ENCODE measurements at regions not wholly inside any gene's neighbourhood (a gene's known extent, or its start where the extent isn't known, plus 50 kb on each side); places are given as distances from the start of the nearest gene placed in this dataset.
A peak's percentile ranks its signal among the peaks of the same experiment; 100 is the strongest.

GRCh38 chr1:56263908-56264307 is 315.5 kb downstream of the PLPP3 start:
- no peak for DNase-seq

- no peak for DNase-seq
These were observed 321.0 kb downstream of the PLPP3 start for GRCh38 chr1:56258371-56258770.

- DNase-seq = no peak
These were observed 321.6 kb downstream of the PLPP3 start for GRCh38 chr1:56257726-56258125.

GRCh38 chr1:56256153-56257000 is 323.0 kb downstream of the PLPP3 start:
- no peak for DNase-seq

DNA sequence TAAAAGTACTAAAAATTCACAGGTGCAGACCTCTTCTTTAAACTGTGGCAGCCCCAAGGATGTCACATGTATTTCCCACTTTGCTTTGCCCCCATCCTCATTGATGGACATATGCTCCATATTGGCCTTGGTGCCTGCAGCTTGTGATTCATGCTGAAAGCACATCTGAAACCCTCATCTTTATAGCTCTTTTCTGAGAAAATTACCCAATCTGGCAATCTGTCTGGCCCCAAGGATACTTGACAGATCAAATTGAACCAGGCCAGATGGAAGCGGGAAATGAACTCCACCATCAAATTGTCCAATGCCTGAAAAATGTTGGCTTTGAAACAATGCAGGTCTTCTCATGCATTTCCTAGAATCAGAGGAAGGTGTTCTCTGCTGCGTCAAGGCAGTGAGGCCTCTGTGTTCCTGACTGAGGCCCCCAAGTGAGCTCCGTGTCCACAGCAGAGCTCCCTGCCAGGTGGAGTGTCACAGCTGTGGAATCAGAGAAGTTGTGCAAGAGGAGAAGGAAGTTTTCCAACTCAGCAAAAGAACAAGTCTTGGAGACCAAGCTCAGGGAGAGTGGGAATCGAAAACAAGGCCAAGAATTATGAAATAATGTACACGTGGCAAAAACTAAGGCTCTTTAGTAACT is 323.7 kb downstream of the PLPP3 start:
- peak; percentile 30 for DNase-seq

DNA sequence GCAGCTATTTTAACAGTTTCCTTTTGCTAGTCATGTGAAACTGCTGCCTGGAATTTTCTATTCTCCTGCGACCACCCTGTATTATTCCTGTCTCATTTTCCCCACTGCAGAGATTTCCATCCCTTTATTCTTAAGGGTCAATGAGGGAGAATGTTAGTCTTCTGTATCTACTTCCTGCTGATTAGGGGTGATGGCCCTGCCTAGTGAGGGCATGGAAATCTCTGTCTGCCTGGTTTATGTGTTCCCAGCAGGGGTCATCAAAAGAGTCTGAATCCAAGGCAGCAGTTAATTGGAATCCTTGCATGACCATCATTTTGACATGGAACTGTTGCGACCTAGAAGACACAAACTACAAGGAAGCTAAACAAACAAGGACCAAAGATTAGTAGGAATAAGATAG is 325.2 kb downstream of the PLPP3 start:
- DNase-seq = no peak

- DNase-seq = no peak
These were observed 328.6 kb downstream of the PLPP3 start for GRCh38 chr1:56250809-56251208.

DNA sequence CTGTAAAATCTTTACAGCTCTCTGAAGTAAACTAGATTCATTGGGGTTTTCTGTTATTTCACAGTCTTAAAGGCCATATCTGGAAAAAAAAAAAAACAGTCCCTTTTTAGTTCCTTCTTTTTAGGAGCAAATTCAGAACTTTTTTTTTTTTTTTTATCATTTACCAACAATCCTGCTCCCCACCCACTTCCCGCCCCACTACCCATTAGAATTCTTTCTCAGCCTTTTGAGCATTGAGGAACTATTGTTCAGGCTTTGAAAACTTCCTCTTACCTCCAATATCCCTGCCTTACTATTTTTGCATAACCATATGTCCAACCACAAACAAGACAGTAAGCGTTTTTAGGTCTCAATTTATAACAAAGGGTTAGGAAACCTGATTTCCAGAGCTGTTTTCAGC is 330.1 kb downstream of the PLPP3 start:
- no peak for DNase-seq

GRCh38 chr1:56248138-56248537 is 331.2 kb downstream of the PLPP3 start:
- no peak for DNase-seq

DNA sequence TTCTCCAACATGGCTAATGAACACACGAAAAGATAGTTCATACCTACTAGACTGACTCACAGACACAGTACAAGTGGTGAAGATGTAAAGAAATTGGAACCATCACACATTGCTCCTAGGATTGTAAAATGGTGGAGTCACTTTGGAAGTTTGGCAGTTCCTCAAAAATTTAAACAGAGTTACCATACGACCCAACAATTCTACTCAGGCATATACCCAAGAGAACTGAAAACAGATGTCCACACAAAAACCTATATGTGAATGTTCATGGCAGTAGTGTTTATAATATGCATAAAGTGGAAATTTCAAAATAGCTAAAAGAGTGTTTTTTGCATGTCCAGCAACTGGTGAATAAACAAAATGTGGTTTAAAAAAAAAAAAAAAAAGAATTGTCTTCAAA is 332.6 kb downstream of the PLPP3 start:
- DNase-seq = peak; percentile 67

- DNase-seq = no peak
These were observed 339.0 kb downstream of the PLPP3 start for GRCh38 chr1:56240400-56240799.

- DNase-seq = no peak
These were observed 341.8 kb downstream of the PLPP3 start for GRCh38 chr1:56237491-56238064.

DNA sequence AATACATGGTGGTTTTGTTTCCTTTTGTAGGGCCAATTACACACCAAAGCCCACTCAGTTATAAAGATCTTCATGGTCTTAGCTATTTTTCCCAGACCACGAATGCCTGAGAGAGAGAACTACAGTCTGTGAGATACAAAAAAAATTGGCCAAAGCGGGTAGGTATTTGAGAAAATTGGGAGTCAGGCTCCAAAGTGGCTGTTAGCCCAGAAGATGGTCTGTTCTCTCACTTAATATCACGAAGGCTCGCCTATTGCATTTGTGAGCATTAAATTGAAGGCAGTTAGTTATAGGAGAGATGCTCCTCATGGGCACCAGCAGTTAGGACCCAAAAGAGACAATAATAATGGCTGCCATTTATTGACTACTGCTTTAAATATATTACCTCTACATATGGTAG is 342.7 kb downstream of the PLPP3 start:
- DNase-seq = no peak

DNA sequence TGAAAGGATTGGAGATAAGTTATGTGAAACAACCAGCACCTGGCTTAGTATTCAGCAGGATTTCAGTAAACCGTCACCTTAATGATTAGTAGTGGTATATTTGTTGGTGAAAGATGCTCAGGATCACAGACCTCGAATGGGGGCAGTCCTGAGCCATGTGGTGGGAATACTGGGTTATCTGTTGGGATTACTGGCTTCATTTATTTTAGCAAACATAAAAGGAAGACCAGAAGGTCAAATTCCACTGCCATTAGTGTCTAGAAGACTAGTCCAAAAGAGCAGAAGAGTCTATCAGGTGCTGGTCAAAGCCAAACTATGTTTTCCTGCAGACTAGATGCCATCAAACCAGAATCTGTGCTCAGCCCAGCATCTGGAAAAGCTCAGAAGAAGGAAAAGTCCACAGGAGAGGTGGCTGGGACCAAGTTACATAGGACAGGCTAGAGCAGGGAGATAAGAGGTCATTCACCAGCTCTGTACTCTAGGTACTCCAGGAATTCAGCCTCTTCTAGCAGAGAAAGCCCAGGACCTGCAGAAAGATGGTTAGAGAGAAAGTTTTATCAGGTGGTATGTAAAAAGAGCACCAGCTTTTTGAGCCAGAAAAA is 343.4 kb downstream of the PLPP3 start:
- no peak for DNase-seq

GRCh38 chr1:56229186-56229585 is 350.2 kb downstream of the PLPP3 start:
- no peak for DNase-seq

DNA sequence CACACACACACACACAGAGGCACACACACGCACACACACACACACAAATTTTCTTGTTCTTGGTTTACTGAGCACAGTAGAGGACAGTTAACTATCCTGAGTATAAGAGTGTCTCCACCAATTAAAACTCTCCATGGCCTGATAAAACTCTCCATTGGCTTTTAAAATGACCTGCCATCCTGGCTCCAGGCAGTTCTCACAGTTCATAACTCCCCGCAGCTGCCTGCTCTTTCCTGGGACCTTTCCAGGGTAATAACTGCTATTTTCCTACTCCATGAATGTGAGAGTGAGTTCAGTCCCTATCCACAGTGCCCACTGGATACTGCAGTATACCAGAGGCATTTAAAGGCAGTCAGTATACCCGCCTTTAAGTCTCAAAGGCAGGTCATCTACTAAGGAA is 351.5 kb downstream of the PLPP3 start:
- no peak for DNase-seq

GRCh38 chr1:56227401-56227800 is 352.0 kb downstream of the PLPP3 start:
- DNase-seq = no peak

DNA sequence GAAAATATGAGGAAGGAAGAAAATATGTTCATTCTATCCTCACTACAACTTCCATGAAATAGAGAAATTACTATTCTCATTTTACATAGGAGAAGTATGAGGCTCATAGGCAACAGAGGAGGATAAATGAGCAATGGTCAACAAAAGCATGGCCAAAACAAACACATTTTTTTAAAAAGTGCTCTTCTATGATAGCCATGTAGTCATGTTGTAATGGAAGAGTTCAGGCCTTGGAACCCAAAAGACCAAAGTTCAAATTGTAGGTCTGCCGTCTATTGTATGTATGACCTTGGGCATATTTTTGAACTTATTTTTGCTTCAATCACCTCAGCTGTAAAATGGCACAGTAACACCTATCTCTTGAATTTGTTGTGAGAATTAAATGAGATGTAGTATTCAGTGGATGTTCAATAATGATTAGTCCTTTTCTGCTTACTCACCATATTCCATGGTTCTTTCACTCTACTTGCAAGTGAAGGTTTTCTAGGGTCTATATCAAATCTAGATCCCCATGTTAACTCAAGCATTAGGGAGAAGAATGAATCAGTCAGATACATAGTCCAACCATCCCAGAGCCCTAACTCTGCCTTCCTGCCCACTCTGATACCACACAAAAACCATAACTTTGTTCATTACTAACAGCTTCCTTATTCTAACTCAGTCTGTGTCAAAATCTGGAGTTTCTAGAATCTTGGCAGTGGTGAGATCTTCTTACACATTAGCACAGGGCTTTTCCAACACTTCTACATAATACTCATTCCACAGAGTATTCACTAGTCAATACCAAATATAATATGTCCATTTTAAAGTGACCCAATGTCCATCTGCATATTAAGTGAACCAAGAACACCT is 353.2 kb downstream of the PLPP3 start:
- no peak for DNase-seq

GRCh38 chr1:56223968-56224367 is 355.4 kb downstream of the PLPP3 start:
- no peak for DNase-seq

DNA sequence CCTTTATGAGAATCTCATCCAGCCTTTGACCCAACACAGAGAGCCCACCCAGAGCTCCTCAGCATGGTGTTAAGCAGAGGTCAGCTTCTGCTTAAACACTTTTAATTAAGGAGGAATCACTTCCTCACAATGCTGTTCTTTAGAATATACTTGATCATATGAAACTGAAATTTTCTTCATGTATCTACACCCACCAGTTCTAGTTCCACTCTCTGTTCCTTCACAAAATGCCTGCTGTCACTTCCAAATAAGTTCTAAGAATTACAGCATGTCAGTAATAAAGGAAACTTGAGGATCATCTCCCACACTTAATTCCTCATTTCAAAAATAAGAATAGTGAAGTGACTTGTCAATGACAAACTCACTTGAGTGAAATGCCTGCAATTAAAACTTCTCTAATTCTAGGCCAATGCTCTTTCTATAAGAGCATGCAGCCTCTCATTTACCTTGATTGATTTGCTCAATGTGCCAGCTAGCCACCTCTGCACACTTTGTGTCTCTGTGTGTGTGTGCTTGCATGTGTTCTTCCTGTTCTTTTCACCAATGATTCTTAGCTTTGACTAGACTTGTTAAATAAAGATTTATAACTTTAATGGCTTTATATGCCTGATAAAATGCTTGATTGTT is 356.3 kb downstream of the PLPP3 start:
- no peak for DNase-seq

DNA sequence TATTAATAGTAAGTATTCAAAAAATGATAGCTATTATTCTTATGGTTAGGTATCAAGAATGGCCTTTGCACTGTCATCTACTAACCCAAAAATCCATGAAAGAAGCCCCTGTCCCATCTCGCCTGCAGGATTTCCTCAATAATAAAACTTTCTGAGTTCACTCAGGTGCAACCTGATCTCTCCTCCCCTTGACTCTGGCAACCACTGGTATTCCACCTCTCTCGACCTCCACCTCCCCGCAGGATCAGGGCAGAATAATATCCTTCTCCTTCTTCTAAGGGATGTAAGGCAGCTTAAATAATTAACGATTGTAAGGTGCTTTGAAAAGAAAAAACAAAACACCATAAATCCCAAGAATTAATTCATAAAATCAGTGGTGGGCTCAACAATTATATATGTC is 359.3 kb downstream of the PLPP3 start:
- no peak for DNase-seq

GRCh38 chr1:56218023-56218422 is 361.3 kb downstream of the PLPP3 start:
- no peak for DNase-seq

Measured in fibroblast of skin of scalp (primary cell).